GM18526 (cell line): ENCODE measurements at regions not wholly inside any gene's neighbourhood (a gene's known extent, or its start where the extent isn't known, plus 50 kb on each side); places are given as distances from the start of the nearest gene placed in this dataset.

Experiments used
- POLR2A ChIP-seq: IDR thresholded peaks from 3 replicates; pipeline ENCODE4 v1.6.1; 2011; ENCODE audit not compliant: insufficient read length; ENCODE audit errors: extremely low read depth

DNA sequence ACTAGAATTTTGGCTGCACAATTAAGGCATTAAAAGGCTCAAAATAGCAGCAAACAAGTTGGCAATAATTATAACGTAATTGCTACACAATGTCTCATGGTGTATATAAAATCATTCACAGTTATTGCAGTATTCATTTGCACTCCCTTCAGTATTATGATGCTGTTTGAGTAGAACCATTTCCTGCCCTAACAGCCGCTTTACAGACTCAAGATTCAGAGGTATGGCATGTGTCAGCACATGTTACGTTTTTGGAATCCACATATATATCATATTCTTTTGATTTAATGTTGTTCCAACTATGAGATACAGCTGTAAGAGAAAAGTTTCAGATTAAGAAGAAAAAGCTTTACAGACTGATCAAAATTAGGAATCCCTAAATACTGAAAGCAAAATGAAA is 56.3 kb upstream of the NCKAP5 start:
- no peak for TF ChIP-seq POLR2A

DNA sequence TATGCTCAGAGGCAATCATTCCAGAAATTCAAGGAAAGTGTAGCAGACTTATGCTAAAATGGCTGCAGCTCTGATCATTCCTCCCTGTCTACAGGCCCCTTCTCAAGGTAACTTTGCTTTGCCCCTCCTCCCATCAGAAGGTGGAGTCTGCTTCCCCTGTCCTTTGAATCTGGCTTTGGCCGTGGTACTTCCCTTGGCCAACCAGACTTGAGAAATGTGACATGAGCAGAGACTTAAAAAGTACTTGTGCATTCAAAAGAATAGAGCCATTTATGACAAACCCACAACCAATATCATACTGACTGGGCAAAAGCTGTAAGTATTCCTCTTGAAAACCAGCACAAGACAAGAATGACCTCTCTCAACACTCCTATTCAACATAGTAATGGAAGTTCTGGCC is 59.5 kb upstream of the NCKAP5 start:
- no peak for TF ChIP-seq POLR2A

DNA sequence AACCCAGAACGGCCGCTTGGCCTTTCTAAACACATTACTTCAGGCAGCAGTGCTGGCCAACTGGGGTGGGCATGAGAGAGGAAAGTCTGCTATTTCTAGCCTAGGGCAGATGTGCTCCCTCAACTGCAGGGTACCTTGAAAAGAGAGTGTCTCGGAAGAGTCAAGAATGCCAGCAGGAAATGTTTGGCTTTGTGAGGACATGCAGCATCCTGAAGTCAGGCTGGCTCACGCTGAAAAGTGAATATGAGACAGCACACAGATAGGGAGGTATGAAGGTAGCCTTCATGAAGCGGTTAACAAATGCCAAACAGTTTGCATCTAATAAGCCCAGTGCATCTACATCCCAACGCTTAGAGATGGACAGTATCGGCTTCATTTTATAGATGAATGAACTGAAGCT is 65.0 kb upstream of the NCKAP5 start:
- TF ChIP-seq POLR2A: no peak

DNA sequence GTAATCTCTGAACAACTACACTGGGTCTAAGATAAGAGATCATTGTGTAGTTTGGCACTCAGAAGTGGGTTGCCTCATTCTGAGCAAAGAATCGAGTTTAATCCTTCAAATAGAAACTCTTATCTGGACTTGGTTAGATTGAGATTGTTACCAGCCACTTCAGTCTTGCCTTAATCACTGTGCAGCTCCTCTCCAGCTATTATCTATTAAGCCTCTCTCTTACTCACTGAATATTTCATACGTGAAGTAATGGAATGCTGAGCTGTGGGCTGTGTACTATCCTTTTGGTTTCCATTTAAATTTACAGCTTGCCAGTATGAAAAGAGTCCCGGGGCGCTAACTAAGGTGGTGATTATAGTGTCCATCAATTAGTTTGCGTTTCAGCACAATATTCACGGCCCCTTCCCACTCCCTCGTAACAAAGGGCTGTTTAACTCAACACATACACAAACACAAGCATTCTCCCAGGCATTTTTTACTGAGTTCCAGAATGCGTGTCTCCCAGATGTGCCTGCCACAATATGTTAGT is 65.7 kb upstream of the NCKAP5 start:
- no peak for TF ChIP-seq POLR2A

DNA sequence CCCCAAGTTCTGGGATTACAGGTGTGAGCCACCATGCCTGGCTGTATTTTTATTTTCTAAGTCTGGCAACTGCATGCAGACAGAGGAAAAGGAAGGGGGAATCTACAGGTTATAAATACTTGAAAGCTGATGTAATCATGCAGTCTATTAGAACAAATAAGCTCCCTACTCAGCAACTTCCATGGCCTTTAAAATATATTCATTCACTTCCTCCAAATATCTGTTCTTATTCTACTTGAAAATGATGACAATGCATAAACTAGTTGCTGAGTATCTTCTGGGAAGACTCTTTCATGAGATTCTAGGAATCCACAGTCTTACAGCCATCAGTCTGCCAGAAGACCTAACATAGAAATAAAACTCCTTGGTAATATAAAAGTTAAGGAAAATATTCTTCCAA is 66.9 kb upstream of the NCKAP5 start:
- no peak for TF ChIP-seq POLR2A

DNA sequence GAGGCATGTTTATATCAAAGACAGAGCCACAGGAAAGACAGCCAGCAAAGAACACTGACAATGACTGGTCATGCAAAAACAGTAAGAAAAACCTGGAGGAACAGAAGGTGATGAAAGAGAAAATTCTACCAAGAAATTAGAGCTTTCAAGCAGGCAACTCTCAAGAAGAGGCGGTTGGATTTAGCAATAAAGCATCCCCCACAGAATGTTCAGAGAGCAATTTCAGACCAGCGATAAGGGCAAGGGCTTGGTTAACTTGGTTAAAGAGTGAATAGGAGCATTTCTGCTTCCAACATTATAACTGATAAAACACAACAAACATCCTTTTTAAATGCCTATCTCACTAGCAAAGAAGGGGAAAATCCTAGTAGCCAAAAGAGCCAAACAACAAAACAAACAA is 68.0 kb upstream of the NCKAP5 start:
- no peak for TF ChIP-seq POLR2A

DNA sequence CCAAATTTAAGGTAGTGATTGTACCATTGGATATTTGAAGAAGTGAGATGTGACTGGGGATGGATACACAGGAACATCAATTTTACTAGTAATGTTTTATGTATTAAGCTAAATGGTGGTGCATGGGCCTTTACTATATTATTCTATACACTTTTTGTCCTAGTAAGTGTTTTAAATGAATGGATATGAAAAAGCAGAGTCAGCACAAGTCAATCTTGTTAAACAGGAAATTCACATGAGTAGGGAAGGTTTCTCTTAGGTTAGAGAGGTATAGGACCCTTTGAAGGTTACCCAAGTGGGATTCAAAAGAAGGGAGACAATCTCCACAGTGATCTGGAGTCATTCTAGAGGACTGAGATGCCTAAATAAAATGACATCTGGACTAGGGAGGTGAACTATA is 71.8 kb upstream of the NCKAP5 start:
- no peak for TF ChIP-seq POLR2A

DNA sequence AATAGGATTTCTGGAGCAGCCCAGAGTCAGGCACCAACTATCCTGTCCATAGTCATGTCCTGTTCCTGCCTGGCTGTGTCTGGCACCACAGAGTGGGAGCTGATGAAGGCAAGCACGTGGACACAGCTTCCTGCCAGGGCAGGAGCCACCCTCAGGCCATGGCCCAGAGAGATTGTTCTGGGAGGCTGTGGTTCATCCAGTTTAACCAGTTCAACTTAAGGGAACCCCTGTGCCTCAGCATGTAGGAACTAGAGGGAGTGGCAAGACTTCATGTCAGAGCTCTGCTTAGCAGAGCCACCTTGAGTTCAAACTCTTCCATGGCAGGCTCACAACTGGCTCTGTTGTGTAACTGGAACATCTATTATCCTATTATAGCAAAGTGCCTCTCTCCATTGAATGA is 73.2 kb upstream of the NCKAP5 start:
- TF ChIP-seq POLR2A: no peak

DNA sequence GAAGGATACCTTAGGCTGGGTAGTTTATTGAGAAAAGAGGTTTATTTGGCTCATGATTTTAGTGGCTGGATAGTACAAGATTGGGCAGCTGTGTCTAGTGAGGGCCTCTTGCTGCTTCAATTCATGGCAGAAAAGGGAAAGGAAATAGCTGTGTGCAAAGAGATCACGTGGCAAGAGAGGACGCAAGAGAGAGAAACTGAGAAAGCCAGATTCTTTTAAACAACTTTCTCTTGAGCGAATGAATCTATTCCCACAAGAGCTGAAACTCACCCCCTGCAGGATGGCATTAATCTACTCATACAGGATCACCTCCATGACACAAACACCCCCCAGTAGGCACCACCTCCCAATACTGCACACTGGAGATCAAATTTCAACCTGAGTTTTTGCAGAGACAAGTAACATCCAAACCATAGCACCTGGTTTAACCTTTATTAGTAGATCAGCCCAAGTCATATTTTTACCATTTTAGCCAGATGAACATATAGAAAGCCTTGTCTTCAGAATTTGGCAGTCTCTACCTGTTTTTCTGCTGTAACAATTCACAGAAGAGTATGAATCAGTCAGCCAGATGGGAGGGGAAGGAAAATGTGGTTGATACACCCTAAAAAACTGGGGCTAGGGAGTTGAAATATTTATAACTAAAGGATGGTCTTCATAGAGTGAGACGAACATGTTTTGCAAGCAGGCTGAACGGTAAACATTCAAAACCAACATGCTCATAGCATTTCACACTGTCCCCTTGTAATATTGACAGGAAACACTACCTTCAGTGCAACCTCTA is 73.9 kb upstream of the NCKAP5 start:
- TF ChIP-seq POLR2A: no peak

DNA sequence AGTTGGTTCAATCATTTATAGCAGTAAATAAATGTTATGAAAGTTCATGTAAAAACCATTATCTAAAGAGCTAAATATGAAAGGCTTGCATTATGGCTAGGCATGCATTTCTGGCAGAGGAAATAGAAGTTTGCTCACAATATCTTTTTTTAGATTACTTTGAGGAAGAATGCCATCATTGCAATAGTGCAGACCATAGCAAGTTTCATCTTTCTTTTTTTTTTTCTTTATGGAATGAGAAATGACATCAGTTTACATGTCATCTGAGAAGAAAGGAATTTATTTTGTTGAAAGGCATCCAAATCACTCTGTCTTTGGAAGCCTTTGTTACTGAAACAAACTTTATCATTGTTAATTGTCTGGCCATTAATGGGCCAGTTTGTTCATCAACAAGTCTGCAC is 74.5 kb upstream of the NCKAP5 start:
- no peak for TF ChIP-seq POLR2A

DNA sequence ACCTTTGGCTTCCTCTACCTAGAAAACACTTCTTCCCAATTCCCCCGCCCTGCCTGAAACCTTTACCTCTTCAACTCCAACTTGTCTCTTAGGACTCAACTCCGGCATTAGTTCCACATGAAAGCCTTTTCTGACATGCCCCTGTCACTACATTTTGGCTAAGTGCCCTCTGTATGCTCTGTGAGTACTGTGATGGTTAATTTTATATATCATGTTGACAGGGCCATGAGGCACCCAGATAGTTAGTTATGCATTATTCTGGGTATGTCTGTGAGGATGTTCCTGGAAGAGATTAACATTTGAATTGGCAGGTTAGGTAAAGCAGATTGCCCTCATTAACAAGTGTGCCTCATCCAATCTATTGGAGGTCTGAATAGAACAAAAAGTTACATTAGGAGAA is 75.6 kb upstream of the NCKAP5 start:
- TF ChIP-seq POLR2A: no peak

DNA sequence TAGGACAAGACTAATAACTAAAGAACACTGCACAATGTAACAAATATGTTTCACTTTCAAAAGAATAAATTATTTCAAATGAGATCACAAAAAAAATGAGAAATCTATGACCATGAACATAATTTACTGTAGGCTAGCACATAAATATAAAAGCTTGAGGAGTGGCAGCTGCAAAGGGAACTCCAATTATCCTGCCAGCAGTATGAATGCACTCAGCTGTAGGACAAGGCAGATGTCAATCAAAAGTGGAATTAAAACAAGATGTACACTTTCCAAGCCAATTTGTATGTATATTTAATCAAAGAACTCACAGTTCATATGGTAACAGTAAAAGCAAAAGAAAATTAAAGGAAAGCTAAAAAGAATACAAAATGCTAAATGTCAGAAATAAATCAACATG is 76.6 kb upstream of the NCKAP5 start:
- TF ChIP-seq POLR2A: no peak

DNA sequence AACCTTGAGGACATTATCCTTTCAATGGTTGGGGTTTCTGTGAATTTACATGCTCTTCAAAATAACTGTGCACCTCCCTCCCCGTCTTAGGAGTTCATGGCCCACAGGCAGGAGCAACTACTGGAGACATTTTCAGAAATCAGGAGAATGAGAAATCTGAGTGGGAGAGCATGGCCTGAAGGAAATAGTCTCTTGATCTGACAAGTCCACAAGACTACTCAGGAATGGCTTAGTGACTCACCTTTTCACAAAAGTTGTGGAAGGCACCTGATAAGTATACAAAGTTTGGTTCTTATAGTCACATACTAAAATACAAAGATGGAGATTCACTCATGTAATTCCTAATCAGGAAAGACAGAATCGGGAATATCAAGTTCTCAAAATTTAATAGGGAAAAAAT is 83.6 kb upstream of the NCKAP5 start:
- TF ChIP-seq POLR2A: no peak

DNA sequence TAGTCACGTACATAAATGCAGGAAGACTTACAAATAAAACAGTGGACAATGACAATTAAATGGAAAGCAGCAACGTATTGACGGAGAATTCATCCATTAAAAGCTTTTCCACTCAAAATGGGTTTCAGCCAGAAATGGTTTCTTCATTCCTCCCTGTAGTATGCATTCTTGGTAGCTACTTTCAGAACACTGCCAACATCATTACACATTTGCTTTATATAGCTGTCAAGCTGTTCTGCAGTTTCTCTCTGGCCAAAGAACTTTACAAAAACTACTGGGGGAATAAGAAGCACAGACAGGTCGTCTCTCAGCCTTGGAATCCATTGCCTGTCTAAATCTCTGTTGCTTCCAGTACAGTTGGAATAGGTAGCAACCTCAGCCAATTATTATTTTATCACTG is 84.1 kb upstream of the NCKAP5 start:
- TF ChIP-seq POLR2A: no peak

DNA sequence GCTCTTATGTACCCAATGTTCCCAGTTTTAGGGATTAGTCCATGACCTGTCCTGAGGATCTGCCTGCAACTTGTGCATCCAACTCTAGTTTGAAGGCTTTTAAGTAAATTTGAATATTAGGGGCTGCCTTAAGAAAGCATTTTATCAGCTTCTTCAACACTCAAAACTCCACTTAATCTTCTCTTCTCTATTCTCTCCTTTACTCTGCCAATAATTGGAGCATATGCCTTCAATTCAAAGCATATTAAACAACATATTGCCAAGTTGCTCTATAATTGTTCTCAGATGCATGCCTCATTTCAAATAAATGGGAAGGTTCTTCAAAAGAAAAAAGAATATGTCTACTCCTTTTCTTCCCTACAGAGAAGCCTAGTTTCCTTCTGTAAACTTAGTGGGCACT is 84.8 kb upstream of the NCKAP5 start:
- no peak for TF ChIP-seq POLR2A

DNA sequence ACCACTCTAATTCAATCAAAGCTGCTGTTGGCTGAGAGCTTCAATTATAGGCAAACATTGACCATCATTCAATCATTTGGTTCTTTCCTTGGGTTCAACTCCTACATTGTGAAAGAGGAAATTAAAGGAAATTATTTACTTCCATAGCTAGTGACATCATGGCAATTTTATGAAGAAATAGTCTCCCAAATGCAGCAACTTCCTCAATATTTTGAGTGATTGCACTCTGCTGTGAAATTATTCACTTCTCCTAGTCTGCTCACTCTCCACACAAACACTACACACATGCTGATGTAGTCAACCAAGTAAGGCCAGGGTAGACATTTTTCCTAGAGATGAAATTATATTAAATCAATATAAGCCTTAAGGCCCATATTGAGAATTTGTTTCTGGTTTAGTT is 86.7 kb upstream of the NCKAP5 start:
- no peak for TF ChIP-seq POLR2A

DNA sequence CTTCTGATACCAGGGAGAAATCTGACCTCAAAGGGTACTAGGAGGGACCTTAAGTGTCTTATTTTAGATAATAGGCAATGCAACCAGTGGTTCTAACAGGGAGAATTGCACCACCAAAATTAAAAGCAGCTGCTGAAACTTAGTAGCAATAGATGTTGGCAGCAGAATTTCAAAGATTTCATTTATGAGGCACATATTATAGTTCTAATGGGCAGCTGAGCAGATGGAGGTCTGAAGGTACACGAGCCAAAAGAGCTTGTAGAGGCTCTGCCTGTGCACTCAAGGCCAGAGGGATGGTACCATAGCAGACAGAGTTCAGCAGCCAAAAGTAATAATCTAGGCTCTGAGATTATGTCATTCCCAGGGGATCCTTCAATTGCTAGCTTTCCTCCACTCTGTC is 87.3 kb upstream of the NCKAP5 start:
- no peak for TF ChIP-seq POLR2A

DNA sequence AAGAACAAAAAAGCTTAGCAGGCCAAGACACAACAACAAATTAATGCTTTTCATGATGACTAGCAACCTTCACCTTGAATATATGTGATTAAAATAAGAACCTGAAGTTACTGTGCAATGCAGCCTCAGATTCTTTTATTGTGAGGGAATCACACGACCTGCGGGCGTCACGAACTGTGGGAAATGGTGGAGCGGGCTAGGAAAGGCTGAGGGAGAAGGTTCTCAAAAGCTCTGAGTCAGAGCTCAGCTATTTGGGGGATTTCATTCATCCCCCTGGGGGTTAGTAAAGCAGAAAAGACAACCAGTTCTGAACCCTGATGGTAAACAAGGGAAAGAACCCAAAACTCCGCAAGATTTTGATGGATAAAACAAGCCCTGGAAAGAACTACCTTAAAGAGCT is 89.3 kb upstream of the NCKAP5 start:
- no peak for TF ChIP-seq POLR2A
